Ovary (tissue), 7 donors: ENCODE measurements at regions not wholly inside any gene's neighbourhood (a gene's known extent, or its start where the extent isn't known, plus 50 kb on each side); places are given as distances from the start of the nearest gene placed in this dataset.

Experiments used
- DNase-seq, 5 donors: peaks; one replicate each; pipeline ENCODE4 v3.0.0-alpha.2; 2019 to 2020
- H3K27ac ChIP-seq, 2 donors: fragments of 200-600 bp; one replicate each; pipeline versions ENCODE4 v1.5.1 to v1.8.0; 2019 to 2022
- H3K27me3 ChIP-seq: fragments of 200-600 bp; one replicate; pipeline ENCODE4 v1.8.0; 2022
- H3K36me3 ChIP-seq: fragments of 200-600 bp; sonication (generic); one replicate; pipeline ENCODE4 v1.5.1; 2019
- H3K4me1 ChIP-seq: one replicate; pipeline ENCODE4 v1.8.1; 2013; ENCODE audit warnings: mild to moderate bottlenecking, moderate library complexity; ENCODE audit not compliant: insufficient read depth
- H3K4me3 ChIP-seq: fragments of 200-600 bp; sonication (generic); one replicate; pipeline ENCODE4 v1.5.1; 2017
- H3K9me3 ChIP-seq, 2 donors: fragments of 200-600 bp in 1 of 2; sonication (generic) in 1 of 2; one replicate each; pipeline versions ENCODE4 v1.5.1 to v1.8.1; 2013 to 2019; ENCODE audit warnings: mild to moderate bottlenecking in 1 of 2, moderate library complexity in 1 of 2
- EP300 ChIP-seq: sonication (generic); formaldehyde crosslinking; IDR thresholded peaks from one replicate; pipeline ENCODE4 v1.6.1; 2017; ENCODE audit warnings: antibody characterized with exemption
- POLR2A ChIP-seq: fragments of 450-650 bp; IDR thresholded peaks from one replicate; pipeline ENCODE4 v1.6.1; 2017; ENCODE audit warnings: antibody characterized with exemption, mild to moderate bottlenecking, moderate library complexity
- WGBS, 3 donors: extraction: QIAGEN DNeasy Blood & Tissue Kit in 1 of 3; methylation state at CpG; one replicate each; pipeline versions ENCODE4 v1.1.5 to v1.1.7; 2013 to 2017; 5-methylcytosine and 5-hydroxymethylcytosine counted together
- intact Hi-C, 4 donors: fragments of 100-400 bp; cut with DNase I; formaldehyde crosslinking; loops; one replicate each; pipeline versions ENCODE4 v1.11.0 to v1.15.1; 2022 to 2023
- TF ChIP-seq, protein P1 (sequence below), 3 donors: fragments of 450-650 bp in 2 of 3; fragments of 200-600 bp in 1 of 3; IDR thresholded peaks; one replicate each; pipeline versions ENCODE4 v1.5.1 to v1.8.0; 2016 to 2022; ENCODE audit warnings: antibody characterized with exemption in 3 of 3, mild to moderate bottlenecking in 1 of 3
- donor health status: DM: no; HTN: no; CAD: no; lungs with moderate emphysema.
- donor health status: DM: no; HTN: no; CAD: no.
- donor health status: Bipolar disorder and iron deficiency.
- donor health status: DM: no; HTN: no; CAD: no.
- donor health status: DM: yes; HTN: yes; CAD: no.

DNA sequence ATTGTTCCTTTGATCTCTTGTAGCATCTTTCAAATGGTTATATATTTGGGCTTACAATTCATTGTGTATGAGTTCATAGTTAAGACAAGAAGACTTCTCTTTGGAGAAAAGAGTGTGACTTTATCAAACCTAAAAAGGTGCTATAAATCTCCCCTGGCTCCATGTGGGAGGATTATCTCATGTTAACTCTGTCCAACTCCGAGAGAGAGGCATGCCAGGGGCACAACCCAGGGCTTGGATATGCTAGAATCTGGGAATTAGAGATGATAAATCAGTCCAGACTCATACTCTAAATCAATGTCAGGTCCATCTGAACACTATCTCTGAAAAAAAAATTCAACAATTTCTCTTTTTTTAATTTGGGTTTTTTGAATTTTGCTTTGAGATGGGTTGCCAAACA lies 462.8 kb downstream of the TUSC7 start:
- H3K4me3 ChIP-seq = no peak overlapping the region
- TF ChIP-seq POLR2A (no peak), EP300 (no peak)
- no peak overlapping the region for H3K27ac ChIP-seq
- H3K4me1 ChIP-seq = no peaks in the 10 kb centered on the region
- intact Hi-C loops = loop anchor here in 1 of 4 donors (10.0 kb wide), 1 partner anchor 658 kb away; no protein-coding TSS in a partner anchor
- H3K9me3 ChIP-seq = no peaks in the 10 kb centered on the region
- no peak for DNase-seq
- H3K36me3 ChIP-seq = no peaks in the 10 kb centered on the region
- 33 to 45% (median 45%) methylated on average over 1 of the region's 1 CpG for whole genome bisulfite sequencing, 3 donors
- no peaks in the 10 kb centered on the region for H3K27me3 ChIP-seq

DNA sequence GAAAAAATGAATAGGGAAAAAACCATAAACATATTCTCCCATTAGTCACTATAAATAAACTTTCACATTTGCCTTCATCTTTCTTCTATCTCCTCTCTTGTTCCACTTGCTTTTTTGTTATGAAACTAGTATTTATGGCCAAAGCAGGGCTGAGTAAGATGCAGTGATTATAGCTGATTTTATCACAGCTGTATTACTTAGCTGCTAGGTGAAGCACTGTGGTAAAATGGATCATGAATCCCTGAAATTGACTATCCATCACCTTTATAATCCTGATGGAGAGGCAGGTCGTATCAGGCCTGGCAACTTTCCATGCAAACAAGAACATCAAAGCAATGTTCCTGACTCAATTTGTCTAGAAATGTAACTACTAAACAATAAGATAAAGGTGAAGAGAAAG lies 471.6 kb downstream of the TUSC7 start:
- H3K27ac ChIP-seq = no peak overlapping the region
- no peaks in the 10 kb centered on the region for H3K27me3 ChIP-seq
- DNase-seq = no peak
- no peaks in the 10 kb centered on the region for H3K36me3 ChIP-seq
- H3K4me3 ChIP-seq = no peak overlapping the region
- intact Hi-C loops = no loop called here
- H3K9me3 ChIP-seq = no peaks in the 10 kb centered on the region
- no peaks in the 10 kb centered on the region for H3K4me1 ChIP-seq
- WGBS, 3 donors = 50 to 79% (median 55%) methylated on average over 1 of the region's 1 CpG
- no peak for TF ChIP-seq EP300
- TF ChIP-seq, protein P1, sequence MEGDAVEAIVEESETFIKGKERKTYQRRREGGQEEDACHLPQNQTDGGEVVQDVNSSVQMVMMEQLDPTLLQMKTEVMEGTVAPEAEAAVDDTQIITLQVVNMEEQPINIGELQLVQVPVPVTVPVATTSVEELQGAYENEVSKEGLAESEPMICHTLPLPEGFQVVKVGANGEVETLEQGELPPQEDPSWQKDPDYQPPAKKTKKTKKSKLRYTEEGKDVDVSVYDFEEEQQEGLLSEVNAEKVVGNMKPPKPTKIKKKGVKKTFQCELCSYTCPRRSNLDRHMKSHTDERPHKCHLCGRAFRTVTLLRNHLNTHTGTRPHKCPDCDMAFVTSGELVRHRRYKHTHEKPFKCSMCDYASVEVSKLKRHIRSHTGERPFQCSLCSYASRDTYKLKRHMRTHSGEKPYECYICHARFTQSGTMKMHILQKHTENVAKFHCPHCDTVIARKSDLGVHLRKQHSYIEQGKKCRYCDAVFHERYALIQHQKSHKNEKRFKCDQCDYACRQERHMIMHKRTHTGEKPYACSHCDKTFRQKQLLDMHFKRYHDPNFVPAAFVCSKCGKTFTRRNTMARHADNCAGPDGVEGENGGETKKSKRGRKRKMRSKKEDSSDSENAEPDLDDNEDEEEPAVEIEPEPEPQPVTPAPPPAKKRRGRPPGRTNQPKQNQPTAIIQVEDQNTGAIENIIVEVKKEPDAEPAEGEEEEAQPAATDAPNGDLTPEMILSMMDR (IDR thresholded peaks at IDR 0.05) = no peak
- no peak for TF ChIP-seq POLR2A

DNA sequence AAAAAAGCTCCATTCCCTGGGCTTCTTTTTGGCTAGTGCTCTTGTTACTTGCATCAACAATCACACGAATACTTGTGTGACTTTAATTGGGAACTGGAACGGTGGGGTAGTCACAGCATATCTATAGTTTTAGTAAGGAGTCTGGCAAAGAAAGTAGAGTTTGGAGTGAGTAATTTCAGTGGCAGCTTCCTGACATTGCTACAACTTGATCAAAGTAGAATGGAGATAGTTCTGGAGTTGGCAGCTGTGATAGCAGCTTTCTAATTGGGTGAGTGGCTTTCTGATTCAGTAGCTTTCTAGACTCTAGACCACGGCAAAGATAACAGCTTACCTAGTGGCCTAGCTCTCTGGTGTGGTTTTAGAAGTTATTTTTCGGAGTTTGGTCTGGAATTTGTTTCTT lies 475.0 kb downstream of the TUSC7 start:
- WGBS, 3 donors = 62 to 76% (median 64%) methylated on average over 4 of the region's 4 CpGs
- H3K9me3 ChIP-seq = no peaks in the 10 kb centered on the region
- H3K27ac ChIP-seq = no peak overlapping the region
- H3K36me3 ChIP-seq = no peaks in the 10 kb centered on the region
- no peaks in the 10 kb centered on the region for H3K27me3 ChIP-seq
- DNase-seq = no peak
- intact Hi-C loops = no loop called here
- TF ChIP-seq EP300 (no peak), POLR2A (no peak)
- TF ChIP-seq, protein P1 (IDR thresholded peaks at IDR 0.05) = no peak
- H3K4me1 ChIP-seq = no peaks in the 10 kb centered on the region
- no peak overlapping the region for H3K4me3 ChIP-seq

DNA sequence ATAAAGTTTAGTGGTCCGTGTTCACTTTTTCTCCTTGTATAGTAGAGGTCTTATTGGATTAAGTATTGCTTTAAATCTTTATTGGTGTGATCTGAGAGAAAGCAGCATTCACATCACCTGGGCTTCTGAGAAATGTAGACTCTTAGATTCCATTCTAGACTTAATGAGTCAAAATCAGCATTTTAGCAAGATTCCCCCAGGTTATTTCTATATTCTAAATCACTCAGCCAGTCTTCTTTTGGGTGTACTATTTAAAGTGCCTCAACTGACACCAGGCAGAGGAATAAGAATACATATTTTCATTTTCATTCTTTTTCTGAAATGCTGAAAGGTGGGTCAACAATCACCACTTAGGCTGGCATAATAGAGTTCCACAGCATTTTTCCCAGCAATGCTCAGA lies 481.7 kb downstream of the TUSC7 start:
- DNase-seq = no peak
- TF ChIP-seq, protein P1 (IDR thresholded peaks at IDR 0.05) = no peak
- no peak for TF ChIP-seq EP300
- no peak for TF ChIP-seq POLR2A

DNA sequence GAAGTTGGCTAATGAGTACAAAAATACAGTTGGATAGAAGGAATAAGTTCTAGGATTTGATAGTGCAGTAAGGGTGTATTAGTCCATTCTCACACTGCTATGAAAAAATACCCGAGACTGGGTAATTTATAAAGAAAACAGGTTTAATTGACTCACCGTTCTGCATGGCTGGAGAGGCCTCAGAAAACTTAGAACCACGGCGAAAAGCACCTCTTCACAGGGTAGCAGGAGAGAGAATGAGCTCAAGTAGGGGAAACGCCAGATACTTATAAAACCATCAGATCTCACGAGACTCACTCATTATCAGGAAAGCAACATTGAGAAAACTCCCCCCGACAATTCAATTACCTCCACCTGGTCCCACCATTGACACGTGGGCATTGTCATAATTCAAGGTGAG lies 483.3 kb downstream of the TUSC7 start:
- H3K9me3 ChIP-seq = no peaks in the 10 kb centered on the region
- DNase-seq = no peak
- intact Hi-C loops = no loop called here
- H3K4me3 ChIP-seq = no peak overlapping the region
- no peaks in the 10 kb centered on the region for H3K27me3 ChIP-seq
- no peaks in the 10 kb centered on the region for H3K4me1 ChIP-seq
- WGBS, 3 donors = 89 to 91% (median 91%) methylated on average over 8 of the region's 8 CpGs
- no peaks in the 10 kb centered on the region for H3K36me3 ChIP-seq
- TF ChIP-seq POLR2A (no peak), EP300 (no peak)
- TF ChIP-seq, protein P1 (IDR thresholded peaks at IDR 0.05) = no peak
- no peak overlapping the region for H3K27ac ChIP-seq

More for the DNA sequence above, 481.7 kb downstream of the TUSC7 start:
- Histone ChIP-seq H3K27ac (no peak overlapping the region), H3K27me3 (no peaks in the 10 kb centered on the region), H3K9me3 (no peaks in the 10 kb centered on the region), H3K4me3 (no peak overlapping the region), H3K36me3 (no peaks in the 10 kb centered on the region), H3K4me1 (no peaks in the 10 kb centered on the region)
- intact Hi-C loops = no loop called here
- WGBS, 3 donors = 80 to 90% (median 85%) methylated on average over 1 of the region's 1 CpG
